C4-2B (cell line): ENCODE measurements at regions not wholly inside any gene's neighbourhood (a gene's known extent, or its start where the extent isn't known, plus 50 kb on each side); places are given as distances from the start of the nearest gene placed in this dataset.

Experiments
- ZFX ChIP-seq: fragments of 450-650 bp; IDR thresholded peaks from 2 replicates; pipeline ENCODE4 v1.6.1; 2017
- TF ChIP-seq, protein P1 (sequence below): fragments of 450-650 bp; conservative IDR thresholded peaks from 2 replicates; pipeline ENCODE4 v1.5.1; 2017; ENCODE audit warnings: mild to moderate bottlenecking

DNA sequence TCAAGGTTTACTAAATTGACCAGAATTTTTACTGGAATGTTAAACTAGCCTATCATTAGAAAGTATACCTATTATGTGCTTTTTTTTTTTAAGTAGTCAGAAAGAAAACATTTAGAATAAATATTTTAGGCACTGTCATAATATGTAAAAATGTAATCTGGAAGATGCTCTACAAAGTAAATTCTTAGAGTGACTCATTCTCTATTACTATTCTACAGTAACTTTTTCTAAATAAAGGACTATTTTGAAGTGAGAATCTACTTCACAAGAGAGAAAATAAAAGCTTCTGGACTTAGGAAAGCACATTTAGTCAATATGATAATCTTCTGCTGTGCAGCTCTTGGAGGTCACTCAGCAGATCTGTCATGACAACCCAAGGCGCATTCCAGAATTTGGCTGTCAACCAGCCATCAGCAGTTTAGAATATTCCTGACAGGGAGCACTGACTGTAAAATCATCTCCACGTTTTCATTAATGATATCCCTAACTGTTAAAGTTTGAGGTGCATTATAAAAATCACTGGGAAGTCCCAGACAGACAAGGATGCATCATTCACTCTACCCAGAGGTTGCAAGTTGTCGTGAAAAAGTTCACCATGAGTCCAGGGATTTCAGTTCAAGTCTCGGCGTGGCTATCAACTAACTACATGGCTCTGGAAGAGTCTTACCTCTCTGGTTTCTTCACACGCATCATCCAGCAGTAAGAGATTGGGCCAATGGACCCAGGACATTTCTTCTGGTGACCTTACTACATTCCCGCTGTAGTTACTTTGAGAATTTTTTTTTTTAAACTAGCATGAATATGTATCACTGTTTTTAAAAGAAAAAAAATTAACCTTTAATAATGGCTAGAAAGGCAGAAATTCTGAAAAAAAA lies 374.9 kb downstream of the GJA1 start:
- TF ChIP-seq, protein P1, sequence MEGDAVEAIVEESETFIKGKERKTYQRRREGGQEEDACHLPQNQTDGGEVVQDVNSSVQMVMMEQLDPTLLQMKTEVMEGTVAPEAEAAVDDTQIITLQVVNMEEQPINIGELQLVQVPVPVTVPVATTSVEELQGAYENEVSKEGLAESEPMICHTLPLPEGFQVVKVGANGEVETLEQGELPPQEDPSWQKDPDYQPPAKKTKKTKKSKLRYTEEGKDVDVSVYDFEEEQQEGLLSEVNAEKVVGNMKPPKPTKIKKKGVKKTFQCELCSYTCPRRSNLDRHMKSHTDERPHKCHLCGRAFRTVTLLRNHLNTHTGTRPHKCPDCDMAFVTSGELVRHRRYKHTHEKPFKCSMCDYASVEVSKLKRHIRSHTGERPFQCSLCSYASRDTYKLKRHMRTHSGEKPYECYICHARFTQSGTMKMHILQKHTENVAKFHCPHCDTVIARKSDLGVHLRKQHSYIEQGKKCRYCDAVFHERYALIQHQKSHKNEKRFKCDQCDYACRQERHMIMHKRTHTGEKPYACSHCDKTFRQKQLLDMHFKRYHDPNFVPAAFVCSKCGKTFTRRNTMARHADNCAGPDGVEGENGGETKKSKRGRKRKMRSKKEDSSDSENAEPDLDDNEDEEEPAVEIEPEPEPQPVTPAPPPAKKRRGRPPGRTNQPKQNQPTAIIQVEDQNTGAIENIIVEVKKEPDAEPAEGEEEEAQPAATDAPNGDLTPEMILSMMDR = no peak
- no peak for TF ChIP-seq ZFX
